Neural progenitor cell (in vitro differentiated cells): ENCODE measurements at regions not wholly inside any gene's neighbourhood (a gene's known extent, or its start where the extent isn't known, plus 50 kb on each side); places are given as distances from the start of the nearest gene placed in this dataset.

Experiments
- CTCF ChIP-seq: fragments of 200-600 bp; sonication (generic); IDR thresholded peaks from 2 replicates; pipeline ENCODE4 v1.5.1; 2017; ENCODE audit warnings: antibody characterized with exemption, mild to moderate bottlenecking
- EZH2 ChIP-seq: fragments of 200-600 bp; sonication (generic); IDR thresholded peaks from 2 replicates; pipeline ENCODE4 v1.6.1; 2017; ENCODE audit warnings: antibody characterized with exemption, mild to moderate bottlenecking, moderate library complexity

- TF ChIP-seq CTCF (no peak), EZH2 (no peak)
Measured at GRCh38 chr13:99737481-99738245, 233.9 kb downstream of the ZIC5 start.
